ENCODE measurements at regions not wholly inside any gene's neighbourhood (a gene's known extent, or its start where the extent isn't known, plus 50 kb on each side); places are given as distances from the start of the nearest gene placed in this dataset.
A peak's percentile ranks its signal among the peaks of the same experiment; 100 is the strongest.

DNA sequence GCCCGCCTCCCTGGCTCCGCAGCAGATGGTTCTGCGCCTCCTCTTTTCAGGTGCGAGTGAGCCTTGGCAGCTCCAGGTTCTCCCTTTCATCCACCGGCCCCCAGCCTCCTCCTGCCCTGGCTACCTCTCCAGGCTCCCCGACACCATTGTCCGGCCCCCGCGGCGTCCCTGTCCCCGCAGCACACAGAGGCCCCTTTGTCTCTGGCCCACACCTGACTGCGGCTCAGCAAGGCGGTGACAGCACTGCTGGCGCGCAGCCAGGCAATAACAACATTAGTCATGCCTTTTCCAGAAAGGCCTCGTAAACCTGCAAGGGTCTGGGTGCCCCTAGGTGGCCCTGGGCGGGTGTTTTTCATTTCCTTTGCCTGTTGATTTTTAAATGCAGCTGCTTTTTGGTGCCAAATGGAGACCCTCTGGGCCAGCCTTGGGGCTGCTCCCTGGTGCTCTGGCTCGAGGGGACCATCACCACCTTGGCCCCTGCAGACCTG, 73.2 kb upstream of the MEDAG start (continued):
- TF ChIP-seq ZNF677 (tag by site-specific recombination; IDR thresholded peaks at IDR 0.05) (no peak), ZNF768 (tag by site-specific recombination; IDR thresholded peaks at IDR 0.05) (no peak), BCL11A (tag by site-specific recombination; IDR thresholded peaks at IDR 0.05; ENCODE audit: low read depth) (peak; percentile 71), PRDM1 (tag by site-specific recombination; IDR thresholded peaks at IDR 0.05) (no peak), GLIS2 (tag by site-specific recombination; IDR thresholded peaks at IDR 0.05) (peak; percentile 78), ZBTB21 (tag by site-specific recombination; IDR thresholded peaks at IDR 0.05) (no peak), ZNF621 (tag by site-specific recombination; IDR thresholded peaks at IDR 0.05) (no peak), ZNF169 (tag by site-specific recombination; IDR thresholded peaks at IDR 0.05) (no peak), ZNF16 (tag by site-specific recombination; IDR thresholded peaks at IDR 0.05; ENCODE audit: low read depth) (no peak), ZNF239 (tag by site-specific recombination; IDR thresholded peaks at IDR 0.05) (no peak), ZNF354C (tag by site-specific recombination; IDR thresholded peaks at IDR 0.05; ENCODE audit: borderline replicate concordance, low read depth) (no peak), ZNF112 (tag by site-specific recombination; IDR thresholded peaks at IDR 0.05) (no peak), ZNF629 (tag by site-specific recombination; IDR thresholded peaks at IDR 0.05) (peak; percentile 53; the same call in 1 of the 2 replicates), ZNF530 (tag by site-specific recombination; IDR thresholded peaks at IDR 0.05; ENCODE audit: low read depth) (no peak), SP3 (tag by site-specific recombination; IDR thresholded peaks at IDR 0.05) (no peak), TCF7L2 (IDR thresholded peaks at IDR 0.05; ENCODE audit: borderline replicate concordance, low read depth, low read length) (no peak), ZNF670 (tag by site-specific recombination; IDR thresholded peaks at IDR 0.05; ENCODE audit: low read depth) (no peak), ZNF157 (tag by site-specific recombination; IDR thresholded peaks at IDR 0.05) (no peak), SP7 (tag by site-specific recombination; IDR thresholded peaks at IDR 0.05) (peak; percentile 66), ZNF501 (tag by site-specific recombination; IDR thresholded peaks at IDR 0.05) (no peak), ZNF549 (tag by site-specific recombination; IDR thresholded peaks at IDR 0.05) (no peak), ZNF785 (tag by site-specific recombination; IDR thresholded peaks at IDR 0.05) (no peak), ZNF2 (tag by site-specific recombination; IDR thresholded peaks at IDR 0.05) (no peak; the same call in 1 of the 2 replicates)
- TF ChIP-seq, protein P1, sequence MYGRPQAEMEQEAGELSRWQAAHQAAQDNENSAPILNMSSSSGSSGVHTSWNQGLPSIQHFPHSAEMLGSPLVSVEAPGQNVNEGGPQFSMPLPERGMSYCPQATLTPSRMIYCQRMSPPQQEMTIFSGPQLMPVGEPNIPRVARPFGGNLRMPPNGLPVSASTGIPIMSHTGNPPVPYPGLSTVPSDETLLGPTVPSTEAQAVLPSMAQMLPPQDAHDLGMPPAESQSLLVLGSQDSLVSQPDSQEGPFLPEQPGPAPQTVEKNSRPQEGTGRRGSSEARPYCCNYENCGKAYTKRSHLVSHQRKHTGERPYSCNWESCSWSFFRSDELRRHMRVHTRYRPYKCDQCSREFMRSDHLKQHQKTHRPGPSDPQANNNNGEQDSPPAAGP (tag by site-specific recombination; IDR thresholded peaks at IDR 0.05) = peak; percentile 21; the same call in 1 of the 2 replicates
- TF ChIP-seq, protein P2, sequence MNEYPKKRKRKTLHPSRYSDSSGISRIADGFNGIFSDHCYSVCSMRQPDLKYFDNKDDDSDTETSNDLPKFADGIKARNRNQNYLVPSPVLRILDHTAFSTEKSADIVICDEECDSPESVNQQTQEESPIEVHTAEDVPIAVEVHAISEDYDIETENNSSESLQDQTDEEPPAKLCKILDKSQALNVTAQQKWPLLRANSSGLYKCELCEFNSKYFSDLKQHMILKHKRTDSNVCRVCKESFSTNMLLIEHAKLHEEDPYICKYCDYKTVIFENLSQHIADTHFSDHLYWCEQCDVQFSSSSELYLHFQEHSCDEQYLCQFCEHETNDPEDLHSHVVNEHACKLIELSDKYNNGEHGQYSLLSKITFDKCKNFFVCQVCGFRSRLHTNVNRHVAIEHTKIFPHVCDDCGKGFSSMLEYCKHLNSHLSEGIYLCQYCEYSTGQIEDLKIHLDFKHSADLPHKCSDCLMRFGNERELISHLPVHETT (tag by site-specific recombination; IDR thresholded peaks at IDR 0.05) = no peak
- TF ChIP-seq, protein P3, sequence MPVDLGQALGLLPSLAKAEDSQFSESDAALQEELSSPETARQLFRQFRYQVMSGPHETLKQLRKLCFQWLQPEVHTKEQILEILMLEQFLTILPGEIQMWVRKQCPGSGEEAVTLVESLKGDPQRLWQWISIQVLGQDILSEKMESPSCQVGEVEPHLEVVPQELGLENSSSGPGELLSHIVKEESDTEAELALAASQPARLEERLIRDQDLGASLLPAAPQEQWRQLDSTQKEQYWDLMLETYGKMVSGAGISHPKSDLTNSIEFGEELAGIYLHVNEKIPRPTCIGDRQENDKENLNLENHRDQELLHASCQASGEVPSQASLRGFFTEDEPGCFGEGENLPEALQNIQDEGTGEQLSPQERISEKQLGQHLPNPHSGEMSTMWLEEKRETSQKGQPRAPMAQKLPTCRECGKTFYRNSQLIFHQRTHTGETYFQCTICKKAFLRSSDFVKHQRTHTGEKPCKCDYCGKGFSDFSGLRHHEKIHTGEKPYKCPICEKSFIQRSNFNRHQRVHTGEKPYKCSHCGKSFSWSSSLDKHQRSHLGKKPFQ (tag by site-specific recombination; IDR thresholded peaks at IDR 0.05) = no peak
- TF ChIP-seq, protein P4, sequence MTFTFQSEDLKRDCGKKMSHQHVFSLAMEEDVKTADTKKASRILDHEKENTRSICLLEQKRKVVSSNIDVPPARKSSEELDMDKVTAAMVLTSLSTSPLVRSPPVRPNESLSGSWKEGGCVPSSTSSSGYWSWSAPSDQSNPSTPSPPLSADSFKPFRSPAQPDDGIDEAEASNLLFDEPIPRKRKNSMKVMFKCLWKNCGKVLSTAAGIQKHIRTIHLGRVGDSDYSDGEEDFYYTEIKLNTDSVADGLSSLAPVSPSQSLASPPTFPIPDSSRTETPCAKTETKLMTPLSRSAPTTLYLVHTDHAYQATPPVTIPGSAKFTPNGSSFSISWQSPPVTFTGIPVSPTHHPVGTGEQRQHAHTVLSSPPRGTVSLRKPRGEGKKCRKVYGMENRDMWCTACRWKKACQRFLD (tag by site-specific recombination; IDR thresholded peaks at IDR 0.05) = no peak
- TF ChIP-seq, protein P5, sequence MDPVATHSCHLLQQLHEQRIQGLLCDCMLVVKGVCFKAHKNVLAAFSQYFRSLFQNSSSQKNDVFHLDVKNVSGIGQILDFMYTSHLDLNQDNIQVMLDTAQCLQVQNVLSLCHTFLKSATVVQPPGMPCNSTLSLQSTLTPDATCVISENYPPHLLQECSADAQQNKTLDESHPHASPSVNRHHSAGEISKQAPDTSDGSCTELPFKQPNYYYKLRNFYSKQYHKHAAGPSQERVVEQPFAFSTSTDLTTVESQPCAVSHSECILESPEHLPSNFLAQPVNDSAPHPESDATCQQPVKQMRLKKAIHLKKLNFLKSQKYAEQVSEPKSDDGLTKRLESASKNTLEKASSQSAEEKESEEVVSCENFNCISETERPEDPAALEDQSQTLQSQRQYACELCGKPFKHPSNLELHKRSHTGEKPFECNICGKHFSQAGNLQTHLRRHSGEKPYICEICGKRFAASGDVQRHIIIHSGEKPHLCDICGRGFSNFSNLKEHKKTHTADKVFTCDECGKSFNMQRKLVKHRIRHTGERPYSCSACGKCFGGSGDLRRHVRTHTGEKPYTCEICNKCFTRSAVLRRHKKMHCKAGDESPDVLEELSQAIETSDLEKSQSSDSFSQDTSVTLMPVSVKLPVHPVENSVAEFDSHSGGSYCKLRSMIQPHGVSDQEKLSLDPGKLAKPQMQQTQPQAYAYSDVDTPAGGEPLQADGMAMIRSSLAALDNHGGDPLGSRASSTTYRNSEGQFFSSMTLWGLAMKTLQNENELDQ (tag by site-specific recombination; IDR thresholded peaks at IDR 0.05; ENCODE audit: low read depth) = no peak
- TF ChIP-seq, protein P6, sequence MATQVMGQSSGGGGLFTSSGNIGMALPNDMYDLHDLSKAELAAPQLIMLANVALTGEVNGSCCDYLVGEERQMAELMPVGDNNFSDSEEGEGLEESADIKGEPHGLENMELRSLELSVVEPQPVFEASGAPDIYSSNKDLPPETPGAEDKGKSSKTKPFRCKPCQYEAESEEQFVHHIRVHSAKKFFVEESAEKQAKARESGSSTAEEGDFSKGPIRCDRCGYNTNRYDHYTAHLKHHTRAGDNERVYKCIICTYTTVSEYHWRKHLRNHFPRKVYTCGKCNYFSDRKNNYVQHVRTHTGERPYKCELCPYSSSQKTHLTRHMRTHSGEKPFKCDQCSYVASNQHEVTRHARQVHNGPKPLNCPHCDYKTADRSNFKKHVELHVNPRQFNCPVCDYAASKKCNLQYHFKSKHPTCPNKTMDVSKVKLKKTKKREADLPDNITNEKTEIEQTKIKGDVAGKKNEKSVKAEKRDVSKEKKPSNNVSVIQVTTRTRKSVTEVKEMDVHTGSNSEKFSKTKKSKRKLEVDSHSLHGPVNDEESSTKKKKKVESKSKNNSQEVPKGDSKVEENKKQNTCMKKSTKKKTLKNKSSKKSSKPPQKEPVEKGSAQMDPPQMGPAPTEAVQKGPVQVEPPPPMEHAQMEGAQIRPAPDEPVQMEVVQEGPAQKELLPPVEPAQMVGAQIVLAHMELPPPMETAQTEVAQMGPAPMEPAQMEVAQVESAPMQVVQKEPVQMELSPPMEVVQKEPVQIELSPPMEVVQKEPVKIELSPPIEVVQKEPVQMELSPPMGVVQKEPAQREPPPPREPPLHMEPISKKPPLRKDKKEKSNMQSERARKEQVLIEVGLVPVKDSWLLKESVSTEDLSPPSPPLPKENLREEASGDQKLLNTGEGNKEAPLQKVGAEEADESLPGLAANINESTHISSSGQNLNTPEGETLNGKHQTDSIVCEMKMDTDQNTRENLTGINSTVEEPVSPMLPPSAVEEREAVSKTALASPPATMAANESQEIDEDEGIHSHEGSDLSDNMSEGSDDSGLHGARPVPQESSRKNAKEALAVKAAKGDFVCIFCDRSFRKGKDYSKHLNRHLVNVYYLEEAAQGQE (tag by site-specific recombination; IDR thresholded peaks at IDR 0.05) = no peak
- TF ChIP-seq, protein P7, sequence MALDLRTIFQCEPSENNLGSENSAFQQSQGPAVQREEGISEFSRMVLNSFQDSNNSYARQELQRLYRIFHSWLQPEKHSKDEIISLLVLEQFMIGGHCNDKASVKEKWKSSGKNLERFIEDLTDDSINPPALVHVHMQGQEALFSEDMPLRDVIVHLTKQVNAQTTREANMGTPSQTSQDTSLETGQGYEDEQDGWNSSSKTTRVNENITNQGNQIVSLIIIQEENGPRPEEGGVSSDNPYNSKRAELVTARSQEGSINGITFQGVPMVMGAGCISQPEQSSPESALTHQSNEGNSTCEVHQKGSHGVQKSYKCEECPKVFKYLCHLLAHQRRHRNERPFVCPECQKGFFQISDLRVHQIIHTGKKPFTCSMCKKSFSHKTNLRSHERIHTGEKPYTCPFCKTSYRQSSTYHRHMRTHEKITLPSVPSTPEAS (tag by site-specific recombination; IDR thresholded peaks at IDR 0.05) = no peak

Data from HEK293 (cell line).